Hepatic stellate cell (primary cell): ENCODE measurements at regions not wholly inside any gene's neighbourhood (a gene's known extent, or its start where the extent isn't known, plus 50 kb on each side); places are given as distances from the start of the nearest gene placed in this dataset.
"Not testable (repeated sequence)": the region's sequence is repeated elsewhere in the genome, so short reads cannot be mapped to it uniquely, and the experiment has no call there.

Experiments
- DNase-seq: peaks from one replicate; pipeline ENCODE4 v3.0.0; 2011; ENCODE audit warnings: low spot score

DNA sequence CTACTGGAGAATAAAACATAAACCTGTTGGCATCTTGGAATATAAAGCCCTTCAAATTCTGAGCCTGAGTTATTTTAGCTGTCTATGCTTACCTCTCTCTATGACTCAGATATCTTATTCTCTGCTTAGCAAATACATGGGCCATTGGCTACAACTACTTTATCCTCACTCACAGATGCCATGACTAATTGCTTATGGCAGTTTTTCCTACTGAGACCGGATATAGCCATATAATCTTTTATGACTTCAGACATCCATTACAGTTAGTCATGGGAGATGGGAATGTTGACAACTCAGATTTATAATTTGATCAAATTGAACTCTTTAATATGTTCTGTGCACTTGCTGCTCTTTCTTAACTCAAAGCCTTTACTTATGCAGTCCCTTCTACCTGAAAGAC, 502.4 kb upstream of the ATP2B1 start:
- DNase-seq = peak; percentile 2

DNA sequence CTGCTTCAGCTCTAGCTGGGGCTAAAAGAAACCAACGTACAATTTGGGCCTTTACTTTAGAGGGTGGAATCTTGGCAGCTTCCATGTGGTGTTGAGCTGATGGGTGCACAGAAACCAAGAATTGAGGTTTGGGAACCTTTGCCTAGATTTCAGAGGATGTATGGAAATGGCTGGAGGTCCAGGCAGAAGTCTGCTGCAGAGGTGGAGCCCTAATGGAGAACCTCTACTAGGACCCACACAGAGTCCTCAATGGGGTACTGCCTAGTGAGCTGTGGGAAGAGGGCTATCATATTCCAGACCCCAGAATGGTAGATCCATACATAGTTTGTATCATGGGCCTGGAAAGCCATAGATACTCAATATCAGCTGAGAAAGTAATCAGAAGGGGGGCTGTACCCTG, 500.4 kb upstream of the ATP2B1 start:
- DNase-seq = no peak

DNA sequence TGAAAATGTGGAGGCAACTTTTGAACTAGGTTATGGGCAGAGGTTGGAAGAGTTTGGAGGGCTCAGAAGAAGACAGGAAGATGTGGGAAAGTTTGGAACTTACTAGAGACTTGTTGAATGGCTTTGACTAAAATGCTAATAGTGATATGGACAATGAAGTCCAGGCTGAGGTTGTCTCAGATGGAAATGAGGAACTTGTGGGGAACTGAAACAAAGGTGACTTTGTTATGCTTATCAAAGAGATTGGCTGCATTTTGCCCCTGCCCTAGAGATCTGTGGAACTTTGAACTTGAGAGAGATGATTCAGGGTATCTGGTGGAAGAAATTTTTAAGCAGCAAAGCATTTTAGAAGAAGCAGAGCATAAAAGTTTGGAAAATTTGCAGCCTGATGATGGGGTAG, 499.7 kb upstream of the ATP2B1 start:
- not testable (repeated sequence) for DNase-seq

DNA sequence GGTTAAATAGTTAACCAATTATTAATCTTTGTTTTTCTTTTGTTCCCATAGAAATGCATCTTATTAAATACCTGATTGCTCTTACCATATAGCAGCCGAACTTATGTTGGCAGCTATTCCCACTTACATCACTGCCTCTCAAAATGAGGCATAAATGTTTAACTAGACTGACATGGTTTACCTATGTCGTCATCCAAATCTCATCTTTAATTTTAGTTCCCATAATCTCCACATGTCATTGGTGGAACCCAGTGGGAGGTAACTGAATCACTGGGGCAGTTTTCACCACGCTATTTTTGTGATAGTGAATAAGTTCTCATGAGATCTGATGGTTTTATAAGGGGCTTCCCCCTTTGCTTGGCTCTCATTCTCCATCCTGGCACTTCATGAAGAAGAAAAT, 499.2 kb upstream of the ATP2B1 start:
- no peak for DNase-seq

DNA sequence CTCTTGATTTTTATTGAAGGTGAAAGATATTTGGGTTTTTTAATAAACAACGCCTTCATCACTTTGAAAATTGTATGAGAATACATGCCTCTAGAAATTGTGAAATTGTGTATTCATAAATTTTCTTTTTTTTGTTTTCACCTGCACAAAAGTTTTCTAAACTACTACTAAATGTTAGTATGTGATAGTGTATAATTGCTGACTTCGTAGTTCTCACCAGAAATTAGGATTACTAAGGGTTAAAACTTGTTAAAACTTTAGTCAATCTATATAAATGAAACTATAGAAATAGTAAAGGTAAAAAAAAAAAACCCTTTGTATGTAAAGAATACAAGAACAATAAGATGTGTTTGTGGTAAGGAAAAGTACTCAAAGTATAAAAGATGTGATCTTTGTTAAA, 496.5 kb upstream of the ATP2B1 start:
- DNase-seq = no peak

DNA sequence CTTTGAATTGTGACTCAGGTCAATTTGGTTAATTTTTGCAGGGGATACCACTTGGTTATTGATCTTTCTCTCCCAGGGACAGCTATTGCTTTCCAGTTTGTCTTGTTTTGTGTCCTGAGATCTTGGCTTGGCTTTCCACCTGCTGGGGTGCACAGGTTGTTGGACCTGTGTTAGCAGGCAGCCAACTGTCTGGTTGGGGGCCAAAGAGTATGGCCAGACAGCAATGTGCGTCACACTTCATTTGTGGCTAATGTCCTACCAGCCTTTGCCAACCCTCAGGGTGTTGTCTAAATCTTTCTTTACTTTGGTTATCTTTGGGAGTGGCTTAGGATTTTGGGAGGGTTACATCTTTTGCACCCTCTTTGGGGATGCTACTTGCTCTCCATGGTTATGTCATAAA, 494.9 kb upstream of the ATP2B1 start:
- no peak for DNase-seq

DNA sequence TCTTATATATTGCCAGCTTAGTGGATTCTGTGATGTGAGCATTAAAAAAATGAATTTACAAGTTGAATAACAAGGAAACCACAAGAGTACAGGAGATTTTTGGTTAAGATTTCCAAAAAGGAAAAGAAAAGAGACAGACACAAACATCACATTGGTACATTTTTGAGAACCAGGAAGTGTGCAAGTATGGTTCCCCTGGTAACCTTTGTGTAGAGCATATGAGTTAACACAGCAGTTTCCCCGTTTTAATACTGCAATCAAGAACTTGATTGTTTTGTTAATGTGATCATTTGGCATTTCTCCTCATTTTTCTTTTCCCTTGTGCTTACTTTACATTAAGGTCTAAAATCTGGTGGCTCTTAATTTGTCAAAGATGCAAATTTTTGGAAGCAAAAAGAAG, 490.4 kb upstream of the ATP2B1 start:
- no peak for DNase-seq

DNA sequence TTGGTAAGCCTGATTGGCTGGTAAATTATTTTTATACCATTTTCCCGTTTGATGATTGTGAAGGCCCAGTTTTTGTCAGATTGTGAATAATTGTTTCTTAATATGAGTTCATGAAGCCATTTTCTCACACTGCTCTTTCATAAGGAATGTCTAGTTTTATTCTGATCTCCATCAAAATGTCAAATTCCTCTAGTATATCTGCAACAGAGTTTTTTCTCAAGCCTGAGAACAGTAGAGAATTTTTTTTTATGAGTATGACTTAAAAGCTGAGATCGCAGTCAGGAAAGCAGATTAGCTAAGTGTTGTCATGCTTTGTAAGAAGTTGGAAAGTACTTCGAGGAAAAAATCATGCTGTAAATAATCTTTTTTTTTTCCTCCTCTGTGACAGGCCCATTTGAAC, 484.9 kb upstream of the ATP2B1 start:
- no peak for DNase-seq

DNA sequence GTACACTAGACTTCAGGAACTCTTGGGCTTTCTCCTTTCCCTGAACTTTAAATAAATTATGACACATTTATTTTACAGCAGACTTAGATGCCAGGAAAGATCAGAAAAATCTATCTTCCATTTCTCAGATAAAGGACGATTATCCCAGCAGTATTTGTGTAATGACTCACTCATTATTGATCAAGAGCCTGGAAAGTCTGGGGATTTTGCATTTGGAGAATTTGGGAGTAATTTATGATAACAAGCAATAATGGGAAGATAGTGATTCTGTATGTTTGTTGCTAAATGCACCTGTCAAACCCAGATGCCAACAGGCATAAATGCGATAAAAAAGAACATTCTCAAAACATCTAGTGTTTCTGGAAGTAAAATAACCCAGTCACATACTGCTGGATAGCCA, 480.2 kb upstream of the ATP2B1 start:
- no peak for DNase-seq

DNA sequence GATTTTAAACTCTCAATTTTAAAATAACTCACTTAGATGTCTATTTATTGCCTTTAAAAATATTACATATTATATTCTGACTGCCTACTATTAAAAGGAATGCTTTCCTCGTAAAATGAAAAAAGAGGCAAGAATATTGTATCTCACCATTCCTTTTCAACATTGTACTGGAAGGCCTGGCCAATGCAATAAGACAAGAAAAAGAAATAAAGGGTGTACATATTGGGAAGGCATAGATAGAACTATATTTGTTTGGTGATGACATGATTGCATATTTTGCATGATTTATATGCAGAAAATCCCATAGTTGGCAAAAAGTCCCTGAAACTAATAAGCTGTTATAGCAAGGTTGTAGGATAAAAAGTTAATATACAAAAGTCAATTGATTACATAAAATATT, 474.6 kb upstream of the ATP2B1 start:
- no peak for DNase-seq

DNA sequence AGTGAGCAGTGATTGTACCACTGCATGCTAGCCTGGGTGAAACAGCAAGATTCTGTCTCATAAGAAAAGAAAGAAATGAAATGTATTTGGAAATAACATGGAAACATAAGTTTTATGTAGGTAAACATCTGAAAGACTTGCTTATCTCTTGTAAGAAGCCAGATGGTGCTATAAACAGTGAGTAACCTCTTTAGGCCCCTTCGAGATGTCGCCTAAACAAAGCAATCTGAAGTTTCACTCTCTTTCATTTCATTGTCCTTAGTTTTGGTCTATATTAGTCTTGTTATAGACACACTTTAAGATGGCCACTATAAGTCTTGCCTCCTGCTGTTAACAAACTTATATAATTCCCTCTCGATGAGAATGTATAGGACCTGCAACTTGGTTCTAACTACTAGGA, 472.6 kb upstream of the ATP2B1 start:
- DNase-seq = no peak

DNA sequence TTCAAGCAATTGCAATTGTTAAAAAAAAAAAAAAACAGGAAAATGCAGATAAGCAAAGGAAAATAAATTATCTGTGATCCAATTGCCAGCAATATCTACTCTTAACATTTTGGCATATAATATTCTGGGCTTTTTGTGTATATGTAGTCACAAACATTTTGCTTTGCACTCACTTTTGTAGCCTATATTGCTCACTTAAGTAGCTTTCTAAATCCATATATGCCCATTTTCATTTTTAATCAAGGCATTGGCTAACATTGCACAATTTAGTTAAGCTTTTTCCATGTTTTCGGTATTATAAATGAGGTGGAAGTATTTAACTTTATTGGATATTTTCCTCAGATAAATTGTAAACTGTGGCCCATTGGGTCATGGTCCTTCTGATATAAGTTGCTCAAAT, 466.3 kb upstream of the ATP2B1 start:
- no peak for DNase-seq

DNA sequence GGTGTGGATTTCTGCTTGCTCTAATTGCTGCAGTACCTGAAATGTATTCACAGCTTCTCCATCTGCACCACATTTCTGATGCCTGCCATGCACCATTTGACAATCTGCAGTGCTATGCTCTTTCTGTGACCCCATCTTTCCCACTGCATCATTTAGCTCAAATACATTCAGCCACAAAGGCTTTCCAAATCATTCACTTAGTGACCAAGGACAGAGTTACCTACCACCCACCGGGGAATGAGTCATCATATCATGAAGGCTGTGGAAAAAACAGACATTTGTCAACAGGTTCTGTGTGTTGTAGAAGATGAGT, 465.5 kb upstream of the ATP2B1 start:
- DNase-seq = no peak

DNA sequence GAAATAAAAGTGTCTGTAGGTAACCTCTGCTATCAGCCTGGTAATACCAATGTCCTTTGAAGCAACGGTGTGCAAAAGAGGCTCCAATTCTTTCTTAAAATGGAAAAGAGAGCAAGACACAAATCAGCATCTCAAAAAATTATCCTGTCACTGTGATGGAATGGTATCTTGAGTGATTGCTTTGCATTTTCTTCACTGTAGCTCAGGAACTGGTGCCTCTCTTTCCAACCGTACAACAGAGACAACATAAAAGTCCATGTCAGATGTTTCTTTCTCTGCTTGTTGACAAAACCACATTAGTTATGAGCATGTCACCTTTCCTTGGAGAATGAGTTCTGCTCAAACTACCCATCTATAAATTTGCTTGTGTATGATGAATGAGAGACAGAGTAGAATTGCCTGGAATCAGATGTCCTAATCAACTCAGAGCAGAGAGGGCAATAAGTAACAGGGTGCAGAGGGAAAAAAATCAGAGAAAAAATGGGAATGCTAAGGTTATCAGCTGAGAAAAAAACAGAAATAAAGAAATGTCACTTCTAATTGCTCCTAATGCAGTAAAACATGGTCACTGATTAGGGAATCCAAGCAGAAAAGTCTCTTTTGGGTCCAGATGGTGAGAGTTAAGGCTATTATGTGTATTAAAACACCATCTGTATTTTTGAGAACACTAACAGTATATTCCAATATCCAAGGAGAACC, 465.0 kb upstream of the ATP2B1 start:
- no peak for DNase-seq

DNA sequence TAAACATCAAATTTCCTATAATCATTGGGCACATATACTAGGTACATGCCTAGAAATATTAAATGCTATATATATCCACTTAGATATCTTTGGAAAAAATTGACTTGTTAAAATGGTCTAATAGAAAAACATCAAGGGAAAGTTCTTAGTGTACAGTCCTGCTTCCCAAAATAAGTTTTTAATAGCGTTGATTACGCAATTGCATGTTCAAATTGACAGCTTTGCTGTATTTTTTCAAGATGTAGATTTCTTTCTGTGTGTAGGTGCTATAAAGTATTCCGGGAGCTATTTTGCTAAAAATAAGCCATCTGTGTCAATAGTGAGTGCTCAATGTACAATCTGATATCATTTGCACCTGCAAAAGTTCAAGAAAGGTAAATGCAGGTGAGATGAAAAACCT, 463.9 kb upstream of the ATP2B1 start:
- DNase-seq = no peak

DNA sequence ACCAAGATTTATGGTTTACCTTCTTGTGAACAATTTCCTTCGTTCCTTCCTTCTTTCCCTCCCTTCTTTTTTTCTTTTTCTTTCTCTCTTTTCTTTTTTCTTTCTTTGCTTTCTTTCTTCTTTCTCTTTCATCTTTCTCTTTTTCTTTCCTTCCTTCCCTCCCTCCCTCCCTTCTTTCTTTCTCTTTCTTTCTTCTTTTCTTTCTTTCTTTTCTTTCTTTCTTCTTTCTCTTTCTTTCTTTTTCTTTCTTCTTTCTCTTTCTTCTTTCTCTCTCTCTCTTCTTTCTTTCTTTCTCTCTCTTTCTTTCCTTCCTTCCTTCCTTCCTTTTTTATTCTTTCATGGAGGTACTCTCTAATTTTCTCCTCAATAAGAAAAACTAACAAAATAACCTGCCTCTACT, 462.1 kb upstream of the ATP2B1 start:
- no peak for DNase-seq

DNA sequence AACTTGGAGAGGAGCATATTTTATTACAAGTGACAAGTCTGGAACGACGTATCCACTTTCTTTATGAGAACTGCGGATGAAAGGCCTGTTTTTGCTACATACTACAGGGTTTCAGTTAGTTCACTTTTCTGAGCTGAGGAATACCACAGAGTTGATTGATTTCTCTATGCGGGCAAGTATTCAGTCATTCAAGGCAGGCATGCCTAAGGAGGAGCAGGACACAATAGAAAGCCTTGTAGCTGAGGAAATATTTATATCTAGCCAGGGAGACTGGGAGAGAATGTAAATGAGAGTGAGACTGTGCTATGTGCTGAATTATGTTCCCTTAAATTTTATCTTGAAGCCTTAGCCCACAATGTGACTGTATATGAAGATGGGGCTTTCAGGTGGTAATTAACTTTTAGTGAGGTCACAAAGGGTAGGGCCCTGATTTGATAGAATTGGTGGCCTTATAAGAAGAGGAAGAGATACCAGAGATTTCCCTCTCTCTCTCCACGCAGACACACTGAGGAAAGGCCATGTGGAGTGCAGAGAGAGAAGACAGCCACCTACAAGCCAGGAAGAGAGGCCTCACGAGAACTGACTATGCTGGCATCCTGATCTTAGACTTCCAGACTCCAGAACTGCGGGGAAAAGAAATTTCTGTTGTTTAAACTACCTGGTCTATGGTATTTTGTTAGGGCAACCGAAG, 459.0 kb upstream of the ATP2B1 start:
- DNase-seq = no peak

DNA sequence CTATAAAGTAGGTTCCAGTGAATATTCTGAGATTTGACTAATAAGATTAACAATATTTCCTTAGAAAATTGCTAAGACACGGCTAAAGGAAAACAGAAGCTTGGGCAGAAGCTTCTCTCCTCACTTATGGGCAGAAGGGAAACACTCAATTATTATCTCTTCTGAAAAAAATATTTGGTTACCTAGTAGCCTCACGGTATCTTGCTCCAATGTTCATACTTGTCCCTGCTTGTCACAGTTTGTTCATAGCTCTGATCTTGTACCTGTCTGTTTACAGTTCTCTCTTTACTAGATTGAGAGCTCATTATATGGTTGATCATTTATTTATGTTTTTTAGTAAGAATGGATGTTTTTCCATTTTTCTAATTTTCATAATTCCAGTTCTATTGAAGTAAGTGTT, 458.0 kb upstream of the ATP2B1 start:
- DNase-seq = no peak

DNA sequence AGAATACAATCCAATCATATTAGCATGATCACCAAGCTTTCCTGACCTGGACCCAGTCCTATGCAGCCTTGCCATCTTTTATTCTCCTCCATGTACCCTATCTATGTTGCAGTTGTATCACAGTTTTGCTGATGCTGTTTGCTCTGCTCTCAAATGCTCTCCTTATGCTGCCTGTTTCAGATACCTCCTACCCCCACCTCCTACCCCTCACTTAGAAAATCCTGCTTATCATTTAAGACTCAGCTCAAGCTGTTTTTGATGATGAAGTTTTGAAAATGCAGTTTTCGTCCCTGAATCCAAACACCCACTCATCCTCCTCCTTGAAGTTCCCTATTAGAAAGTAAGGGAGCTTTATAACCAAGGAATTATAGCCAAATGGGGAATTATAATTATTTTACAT, 457.4 kb upstream of the ATP2B1 start:
- DNase-seq = no peak

DNA sequence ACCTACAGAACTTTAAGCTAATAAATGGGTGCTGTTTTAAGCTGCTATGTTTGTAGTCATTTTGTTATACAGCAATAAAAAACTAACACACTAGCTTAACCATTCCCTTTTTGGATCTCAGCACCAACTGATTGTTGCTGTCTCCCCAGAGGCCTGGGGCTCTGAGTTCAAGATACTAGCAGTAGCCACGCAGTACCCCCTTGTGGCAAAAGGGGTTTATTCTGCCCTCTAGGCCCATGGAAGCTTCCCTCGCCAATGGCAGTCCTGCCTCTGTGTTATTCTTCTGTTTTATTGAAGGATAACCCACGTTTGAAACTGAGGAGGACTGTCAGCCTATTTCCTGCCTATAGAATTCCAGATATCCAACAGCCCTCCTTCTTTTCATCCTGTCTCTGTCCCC, 455.3 kb upstream of the ATP2B1 start:
- no peak for DNase-seq

DNA sequence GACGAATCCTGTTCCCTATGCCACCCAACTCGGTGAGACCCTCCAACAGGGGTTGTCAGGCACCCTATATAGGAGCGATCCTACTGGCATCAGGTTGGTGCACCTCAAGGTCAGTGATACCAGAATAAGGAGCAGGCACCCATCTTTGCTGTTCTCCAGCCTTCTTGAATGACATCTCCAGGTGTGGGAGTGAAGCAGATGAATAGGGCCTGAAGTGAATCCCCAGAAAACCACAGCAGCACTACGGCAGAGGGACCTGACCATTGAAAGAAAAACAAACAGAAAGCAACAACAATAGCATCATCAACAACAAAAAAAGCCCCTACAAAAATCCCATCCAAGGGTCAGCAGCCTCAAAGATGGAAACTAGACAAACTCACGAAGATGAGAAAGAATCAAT, 445.2 kb upstream of the ATP2B1 start:
- DNase-seq = no peak

DNA sequence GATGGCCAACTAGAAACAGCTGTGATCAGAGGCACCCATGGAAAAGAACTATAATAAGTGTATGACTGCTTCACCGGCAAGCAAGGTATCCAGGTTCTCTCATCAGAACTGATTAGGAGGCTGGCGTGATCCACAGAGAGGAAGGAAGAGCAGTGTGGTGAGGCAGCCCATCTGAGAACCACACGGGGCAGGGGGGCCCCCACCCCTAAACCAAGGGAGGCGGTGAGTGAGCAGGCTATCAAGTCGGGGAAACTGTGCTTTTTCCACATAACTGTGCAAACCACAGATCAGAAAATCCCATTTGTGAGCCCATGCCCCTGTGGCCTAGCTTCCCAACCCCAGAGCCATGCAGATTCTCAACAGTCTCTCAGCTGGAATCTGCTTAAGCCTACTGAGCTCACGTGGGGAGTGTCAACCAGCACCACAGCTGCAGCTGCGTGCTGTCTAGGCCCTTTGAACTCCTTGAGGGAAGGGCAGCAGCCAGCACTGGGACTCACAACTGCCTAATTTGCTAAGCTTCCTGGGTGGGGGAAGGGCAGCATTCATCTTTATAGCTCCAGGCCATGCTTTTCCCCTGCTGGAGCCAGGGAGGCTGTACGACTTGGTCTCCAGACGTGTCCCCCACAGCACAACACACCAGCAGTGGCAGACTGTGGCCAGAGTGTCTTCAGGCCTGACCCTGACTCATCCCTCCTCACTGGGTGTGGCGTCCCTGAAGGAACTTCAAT, 444.4 kb upstream of the ATP2B1 start:
- DNase-seq = no peak

DNA sequence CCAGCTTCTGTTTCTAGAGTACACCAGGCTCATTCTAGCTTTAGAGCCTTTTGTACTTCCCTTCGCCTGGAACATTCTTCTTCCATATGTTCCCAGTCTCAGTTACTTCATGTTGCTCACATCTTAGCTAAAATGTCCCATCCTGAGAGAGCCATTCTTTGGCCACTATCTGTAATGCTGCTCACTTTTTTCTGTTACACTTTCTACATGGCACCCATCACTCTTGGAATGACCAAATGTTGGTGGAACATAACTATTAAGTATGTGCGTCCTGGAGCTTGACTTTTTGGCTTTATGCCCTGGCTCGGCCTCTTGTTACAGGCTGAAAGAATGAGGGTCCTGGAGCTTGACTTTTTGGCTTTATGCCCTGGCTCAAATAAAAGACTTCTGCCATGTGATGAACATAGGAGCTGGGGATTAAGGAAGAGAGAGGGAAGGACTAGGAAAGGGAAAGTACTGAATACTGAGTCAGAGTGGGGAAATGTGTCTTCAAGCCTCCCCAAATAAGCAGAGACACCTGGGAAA, 442.9 kb upstream of the ATP2B1 start:
- DNase-seq = no peak
